ENCODE measurements at regions not wholly inside any gene's neighbourhood (a gene's known extent, or its start where the extent isn't known, plus 50 kb on each side); places are given as distances from the start of the nearest gene placed in this dataset.
"Not testable (repeated sequence)": the region's sequence is repeated elsewhere in the genome, so short reads cannot be mapped to it uniquely, and the experiment has no call there.

DNA sequence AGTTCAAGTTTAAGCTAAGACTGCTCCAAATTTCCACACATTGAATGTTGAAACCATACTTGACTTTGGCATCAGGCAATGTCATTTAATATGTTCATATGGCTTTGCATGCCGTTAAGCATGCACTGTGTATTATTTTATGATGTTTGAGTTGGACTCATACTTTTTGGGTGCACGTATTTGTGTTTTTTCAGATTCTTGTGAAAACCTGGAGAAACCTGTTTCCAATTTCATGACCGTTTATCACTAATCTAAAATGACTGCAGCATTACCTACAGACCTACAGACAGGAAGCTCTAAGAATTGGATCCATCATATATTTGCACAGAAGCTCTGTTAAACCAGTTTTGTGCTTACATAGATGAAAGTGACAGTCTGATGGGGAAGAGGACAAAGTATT, 1093.0 kb upstream of the INTU start:
- no peak for DNase-seq

DNA sequence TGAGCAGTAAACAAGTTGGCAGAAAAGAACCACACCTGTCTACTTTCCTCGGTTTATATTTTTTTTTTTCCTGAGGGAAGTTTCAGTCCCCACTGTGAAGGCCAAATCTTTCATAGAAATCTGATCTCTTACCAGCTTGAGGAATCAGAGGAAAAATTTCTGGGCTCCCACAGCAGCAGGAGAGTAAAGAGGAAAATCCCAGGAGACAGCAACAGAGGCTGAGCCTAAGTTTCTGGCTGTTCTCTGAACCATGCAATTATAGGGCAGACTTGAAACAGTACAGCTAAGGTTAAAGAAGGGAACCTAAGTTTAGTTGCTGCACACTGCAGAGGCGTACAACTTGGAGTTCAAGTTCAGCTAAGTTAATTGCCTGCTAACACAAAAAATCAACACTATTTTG, 1090.9 kb upstream of the INTU start:
- no peak for DNase-seq

DNA sequence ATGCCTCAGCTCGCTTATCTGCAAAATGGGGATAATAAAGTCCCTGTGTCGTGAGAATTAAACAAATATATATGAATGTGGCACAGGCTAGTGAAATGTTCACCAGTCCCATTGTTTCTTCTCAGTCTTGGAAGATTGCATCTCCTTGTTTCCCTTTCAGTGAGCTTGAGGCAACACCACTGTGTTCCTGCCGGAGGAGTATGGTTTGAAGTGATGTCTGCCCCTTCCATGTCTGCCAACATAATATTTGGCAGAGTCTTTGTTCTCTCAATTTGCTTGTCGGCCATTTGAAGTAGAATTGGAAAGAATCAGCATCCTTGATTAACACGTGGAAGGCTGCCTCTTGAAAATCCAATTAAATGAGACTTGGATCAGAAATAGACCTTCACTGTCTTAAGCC, 1088.5 kb upstream of the INTU start:
- DNase-seq = peak in 1 of 3 experiments; percentile 8

DNA sequence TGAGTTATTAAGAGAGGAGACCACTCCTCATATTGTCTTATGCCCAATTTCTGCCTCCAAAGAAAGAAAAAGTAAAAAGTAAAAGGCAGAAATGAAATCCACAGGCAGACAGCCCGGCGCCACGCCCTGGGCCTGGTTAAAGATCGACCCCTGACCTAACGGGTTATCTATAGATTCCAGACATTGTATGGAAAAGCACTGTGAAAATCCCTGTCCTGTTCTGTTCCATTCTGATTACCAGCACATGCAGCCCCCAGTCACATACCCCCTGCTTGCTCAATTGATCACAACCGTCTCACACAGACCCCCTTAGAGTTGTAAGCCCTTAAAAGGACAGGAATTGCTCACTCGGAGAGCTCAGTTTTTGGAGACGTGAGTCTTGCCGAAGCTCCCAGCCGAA, 1086.6 kb upstream of the INTU start:
- DNase-seq = not testable (repeated sequence)

DNA sequence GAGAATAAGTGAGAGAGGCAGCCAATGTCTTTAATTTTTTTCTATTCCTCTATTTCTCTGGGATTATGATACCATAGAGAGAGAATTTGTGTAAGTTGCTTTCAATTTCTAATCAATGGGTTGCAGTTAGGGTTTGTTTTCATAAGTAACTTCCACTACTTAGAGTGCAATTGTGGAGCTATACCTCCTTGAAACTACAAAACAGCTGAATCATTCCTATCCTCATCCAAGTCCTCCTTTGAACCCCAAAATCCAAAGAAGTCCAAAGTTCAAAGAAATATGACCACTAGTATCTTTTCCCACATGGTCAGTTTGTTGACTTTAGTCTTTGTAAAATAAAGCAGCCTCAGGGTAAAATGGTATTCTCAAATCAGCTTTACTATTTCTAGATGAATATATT, 1085.4 kb upstream of the INTU start:
- no peak for DNase-seq

DNA sequence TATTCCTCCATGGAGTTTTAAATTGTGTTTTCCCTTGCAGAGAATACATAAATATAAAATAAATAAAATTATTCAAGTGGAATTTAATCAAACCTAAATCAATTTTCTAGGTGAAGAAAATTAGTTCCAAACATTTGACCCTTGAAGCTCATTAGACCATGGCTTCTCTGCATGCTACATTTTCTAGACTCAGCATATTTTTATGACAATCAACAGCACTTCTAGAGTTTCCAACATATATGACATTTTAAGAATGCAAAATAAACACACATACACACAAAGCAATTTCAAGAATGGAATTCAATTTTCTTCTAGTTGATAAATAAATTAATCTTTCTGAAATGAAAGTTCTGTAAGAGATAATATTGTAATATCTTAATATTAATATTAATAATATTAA, 1083.9 kb upstream of the INTU start:
- no peak for DNase-seq

DNA sequence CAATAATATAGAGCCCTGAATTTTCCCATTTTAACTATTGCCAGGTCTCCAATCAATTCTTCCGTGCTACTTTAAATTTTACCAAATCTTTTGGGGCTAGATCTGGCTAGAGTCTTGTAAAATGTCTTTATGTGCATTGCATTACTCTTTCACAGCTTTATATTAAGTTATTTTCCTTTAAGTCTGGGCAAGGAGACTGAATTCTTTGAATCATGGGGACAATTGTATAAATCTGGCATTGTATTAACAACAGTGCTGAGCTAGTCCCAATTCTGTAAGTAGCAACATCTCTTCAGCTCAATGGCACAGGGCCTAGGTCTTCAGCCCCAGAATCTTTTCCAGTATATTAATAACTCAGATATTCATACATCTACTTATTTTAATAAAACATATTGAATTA, 1080.4 kb upstream of the INTU start:
- DNase-seq = no peak

DNA sequence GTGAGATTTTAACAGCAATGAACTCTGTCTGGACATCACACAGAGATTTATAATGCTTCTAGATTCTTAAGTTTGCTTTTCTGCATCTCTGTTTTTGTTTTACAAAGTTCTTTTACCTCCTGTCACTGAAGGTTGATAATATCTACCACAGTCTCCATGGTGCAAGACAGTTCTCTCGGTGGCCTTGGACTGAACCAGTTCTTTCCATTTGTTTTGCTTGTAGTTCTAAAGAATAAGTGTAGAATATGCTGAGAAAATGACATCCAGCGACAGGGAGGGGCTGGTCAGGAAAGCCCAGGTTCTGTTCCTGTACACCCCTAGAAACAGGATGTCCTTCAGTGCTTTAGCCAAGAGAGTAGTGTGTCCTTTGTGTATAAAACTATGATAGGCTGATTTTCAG, 1079.5 kb upstream of the INTU start:
- DNase-seq = no peak

DNA sequence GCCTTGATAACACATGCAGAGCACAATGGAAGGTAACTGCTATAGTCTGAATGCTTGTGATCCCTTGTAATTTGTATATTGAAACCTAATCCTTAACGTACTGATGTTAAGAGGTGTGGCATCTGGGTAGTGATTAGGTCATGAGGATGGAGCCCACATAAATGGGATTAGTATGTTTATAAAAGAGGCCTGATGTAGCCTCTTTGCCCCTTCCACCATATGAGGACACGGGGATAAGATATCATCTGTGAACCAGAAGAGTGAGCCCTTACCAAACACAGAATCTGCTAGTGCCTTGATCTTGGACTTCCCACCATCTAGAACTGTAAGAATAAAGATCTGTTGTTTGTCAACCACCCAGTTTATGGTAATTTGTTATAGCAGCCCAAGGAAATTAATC, 1074.2 kb upstream of the INTU start:
- no peak for DNase-seq

DNA sequence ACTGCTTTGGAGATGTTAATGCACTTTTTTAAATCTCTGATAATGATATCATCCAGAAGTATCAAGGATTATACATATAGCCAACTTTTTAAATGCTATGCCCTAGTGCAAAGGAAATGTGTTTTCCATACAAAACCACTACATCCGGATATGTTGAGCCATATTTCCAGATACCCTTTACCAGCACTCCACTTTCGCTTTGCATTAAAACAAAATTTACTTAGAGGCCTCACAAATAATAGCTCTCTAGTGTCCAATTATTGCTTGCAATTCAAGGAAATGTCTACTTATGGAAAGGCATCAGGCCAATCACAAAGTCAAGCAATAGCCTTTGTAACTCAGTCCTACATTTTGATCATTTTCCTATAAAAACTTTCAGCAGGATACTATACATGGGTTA, 1072.8 kb upstream of the INTU start:
- no peak for DNase-seq

DNA sequence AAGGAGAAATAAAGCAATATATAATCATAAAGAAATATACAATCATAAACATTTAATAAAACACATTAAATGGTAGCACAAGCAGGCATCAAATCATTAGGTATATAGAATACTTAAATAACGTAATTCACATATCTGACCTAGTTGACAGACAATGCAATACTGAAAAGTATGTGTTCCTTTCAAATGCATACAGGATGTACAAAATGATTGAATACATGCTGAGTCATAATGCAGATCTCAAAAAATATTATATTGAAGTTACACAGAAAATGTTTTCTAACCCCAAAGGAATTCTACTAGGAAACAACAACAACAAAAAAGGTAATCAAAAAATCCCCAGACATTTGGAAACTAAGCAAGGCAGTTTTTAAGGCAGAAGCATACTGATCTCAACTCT, 1072.0 kb upstream of the INTU start:
- no peak for DNase-seq

DNA sequence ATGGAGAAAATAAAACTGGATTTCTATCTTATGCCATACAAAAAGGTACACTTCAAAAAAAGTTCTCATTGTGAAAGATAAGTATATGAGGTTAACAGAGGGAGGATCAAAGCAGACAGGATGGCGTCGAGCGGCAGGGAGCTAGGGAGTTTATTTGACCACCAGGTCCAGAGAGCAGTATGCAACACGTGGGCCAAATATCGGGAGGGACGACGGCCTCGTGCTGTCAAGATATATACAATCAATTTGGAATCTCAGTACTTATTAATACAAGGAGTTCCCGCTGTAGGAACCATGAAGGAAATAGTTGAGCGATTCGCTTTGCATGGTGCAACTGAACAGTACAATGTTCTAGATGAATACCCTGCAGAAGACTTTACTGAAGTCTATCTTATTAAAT, 1069.4 kb upstream of the INTU start:
- DNase-seq = no peak

DNA sequence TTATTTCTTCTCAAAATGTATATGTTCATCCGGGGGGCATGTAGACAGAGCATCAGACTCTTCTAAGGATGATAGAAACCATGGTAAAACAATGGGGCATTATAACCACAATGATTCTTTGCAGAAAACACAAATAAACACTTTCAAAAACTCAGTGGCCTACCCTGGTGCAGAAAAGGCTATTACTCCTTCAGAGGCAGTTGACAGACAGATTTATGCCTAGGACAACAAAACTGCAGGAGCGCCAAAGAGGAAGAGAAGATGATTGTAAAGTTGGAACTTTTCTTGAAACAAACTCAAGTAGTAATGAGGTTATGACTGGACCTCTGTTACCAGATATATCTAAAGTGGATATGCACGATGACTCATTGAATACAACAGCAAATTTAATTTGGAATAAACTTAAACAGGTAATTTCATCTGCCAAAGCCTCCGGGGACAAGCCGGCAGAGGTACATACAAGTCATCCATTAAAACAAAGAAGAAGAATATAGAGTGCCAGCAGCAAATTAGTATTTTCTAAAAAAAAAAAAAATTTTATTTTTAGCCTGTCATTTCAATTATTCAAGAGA, 1068.4 kb upstream of the INTU start:
- DNase-seq = no peak

DNA sequence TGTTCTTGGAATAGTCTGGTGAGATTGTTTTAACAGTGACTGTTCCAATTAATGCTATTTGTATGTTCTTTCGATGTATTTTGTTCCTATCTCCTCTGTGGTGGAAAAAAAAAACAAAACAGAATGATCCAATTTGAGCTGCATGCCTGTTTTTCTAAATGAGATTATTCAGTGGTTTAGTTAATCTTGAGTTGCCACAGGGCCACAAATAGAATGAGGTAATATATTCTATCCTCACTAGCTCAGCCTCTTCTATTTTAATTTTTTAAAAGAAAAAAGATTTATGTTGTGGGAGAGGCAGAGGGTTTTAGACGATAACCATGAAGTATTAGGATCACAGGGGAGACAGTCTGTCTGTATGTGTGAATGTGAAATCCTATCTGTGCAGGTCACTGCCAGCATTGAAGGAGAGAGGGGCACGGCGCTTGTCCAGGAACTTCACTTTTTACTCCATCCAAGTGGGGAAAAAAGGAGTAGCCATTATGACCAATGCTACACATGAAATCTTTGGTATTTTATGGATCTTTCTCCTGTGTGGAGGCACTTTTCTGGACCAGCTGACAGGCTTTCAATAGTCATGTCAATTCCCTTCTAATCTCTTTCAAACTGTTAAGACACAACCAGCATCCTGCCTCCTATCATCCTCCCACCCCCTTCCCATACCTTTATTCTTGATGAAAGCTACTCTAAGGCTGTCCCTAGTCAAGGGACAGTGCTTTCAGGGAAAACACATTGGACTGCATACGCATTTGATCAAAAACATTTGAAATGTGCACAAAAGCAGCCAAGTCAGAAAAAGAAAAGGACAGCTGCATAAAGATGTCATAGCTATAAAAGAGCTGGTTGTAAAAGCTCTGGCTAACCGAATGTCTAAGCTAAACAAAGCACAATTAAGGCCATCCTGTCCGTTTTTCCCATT, 1063.8 kb upstream of the INTU start:
- DNase-seq = no peak

DNA sequence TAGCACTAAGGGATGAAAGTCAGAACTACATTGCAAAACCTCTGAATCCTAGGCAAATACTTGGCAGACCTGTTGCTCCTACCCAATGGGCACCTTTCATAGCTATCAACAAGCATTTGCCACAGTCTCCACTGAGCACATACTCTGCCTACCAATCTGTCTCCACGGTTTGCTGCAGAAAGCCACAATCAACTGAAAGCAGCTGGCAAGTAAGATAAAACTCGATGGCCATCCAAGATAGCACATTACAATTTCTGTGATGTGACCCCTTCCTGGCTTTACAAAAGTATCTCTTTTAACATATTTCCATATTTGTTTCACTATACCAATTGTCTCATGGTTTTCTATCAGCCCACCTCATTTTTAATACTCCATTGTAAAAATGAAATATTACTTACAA, 1060.5 kb upstream of the INTU start:
- no peak for DNase-seq

DNA sequence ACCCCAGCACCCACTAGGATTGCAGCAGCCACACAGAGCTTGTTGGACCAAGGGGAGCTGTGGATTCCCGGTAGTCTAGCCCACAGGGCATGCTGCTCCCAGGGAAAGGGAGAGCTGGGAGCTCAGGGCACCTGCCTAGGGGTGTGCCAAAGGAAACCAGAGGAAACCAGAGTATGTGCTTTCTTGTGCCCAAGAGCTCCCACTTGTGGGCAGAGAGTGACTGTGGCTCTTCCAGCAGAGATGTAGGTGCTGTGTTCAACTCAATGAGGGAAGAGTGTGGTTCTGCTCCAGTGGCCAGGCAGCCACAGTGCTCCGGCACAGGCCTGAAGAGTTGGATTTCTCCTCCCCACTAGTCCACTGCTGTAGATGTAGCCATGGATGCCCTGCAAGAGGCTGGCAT, 1050.0 kb upstream of the INTU start:
- DNase-seq = peak in 1 of 3 experiments; percentile 11

DNA sequence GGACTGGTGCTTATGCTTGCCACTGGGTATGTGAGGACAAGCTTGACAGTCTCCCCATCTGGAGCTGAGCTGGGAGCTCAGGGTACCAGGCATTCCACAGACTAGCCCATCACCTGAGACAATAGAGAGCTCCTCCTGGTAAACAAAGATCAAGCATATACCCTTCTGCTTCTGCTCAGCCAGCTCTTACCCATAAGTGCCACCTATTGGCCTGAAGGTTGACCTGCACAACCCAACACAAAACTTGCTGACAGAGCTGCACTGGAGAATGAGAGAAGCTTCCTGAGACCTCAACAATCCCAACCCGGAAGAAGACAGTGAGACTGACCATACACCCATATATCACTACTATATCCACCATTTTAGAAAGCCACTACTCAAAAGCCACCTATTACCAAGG, 1049.2 kb upstream of the INTU start:
- peak in 1 of 3 experiments; percentile 16 for DNase-seq

DNA sequence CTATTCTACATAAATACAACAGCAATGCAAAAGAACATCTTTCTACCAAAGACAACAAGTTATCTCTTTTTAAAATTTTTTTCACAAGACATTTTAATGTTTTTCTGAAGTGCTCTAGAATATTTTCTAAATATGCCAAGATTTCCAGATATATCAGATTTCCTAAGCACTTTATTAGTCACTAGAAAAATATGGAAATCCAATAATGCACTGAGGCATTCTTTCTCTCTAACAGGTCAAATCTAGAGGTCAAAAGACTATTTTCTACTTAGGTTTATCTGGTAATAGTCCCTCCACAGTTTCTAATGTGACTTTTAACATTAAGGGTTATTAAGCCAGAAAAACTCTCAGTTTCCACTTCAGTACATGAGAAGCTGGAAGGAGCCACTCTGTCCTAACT, 1041.2 kb upstream of the INTU start:
- no peak for DNase-seq

DNA sequence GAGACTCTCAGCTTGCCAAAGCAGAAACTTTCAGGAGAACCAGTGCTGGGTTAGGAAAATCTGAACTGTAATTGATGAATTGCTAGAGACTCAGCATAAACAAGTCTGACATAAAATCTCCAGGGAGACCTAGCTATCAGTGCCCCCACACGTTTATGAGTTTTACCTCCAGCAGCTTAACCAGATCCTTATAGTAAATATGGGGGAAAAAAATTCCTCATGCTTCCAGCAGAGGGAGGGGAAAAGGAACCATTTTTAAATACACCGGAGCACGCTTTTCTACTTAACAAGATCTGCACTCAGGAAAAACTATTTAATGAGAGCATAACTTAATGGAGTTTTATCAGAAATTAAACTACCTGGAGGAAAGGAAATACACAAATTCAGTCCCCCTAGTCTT, 1040.7 kb upstream of the INTU start:
- DNase-seq = no peak

DNA sequence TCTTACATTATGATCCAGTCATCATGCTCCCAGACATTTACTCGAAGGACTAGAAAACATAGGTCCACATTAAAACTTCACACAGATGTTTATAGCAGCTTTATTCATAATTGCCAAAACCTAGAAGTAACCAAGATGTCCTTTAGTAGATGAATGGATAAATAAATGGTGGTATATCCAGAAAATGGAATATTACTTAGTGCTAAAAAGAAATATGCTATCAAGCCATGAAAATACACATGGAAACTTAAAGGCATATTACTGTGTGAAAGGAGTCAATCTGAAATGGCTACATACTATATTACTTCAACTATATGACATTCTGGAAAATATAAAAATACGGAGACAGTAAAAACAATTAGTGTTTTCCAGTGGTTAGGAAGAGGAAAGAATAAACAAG, 1039.1 kb upstream of the INTU start:
- DNase-seq = no peak

DNA sequence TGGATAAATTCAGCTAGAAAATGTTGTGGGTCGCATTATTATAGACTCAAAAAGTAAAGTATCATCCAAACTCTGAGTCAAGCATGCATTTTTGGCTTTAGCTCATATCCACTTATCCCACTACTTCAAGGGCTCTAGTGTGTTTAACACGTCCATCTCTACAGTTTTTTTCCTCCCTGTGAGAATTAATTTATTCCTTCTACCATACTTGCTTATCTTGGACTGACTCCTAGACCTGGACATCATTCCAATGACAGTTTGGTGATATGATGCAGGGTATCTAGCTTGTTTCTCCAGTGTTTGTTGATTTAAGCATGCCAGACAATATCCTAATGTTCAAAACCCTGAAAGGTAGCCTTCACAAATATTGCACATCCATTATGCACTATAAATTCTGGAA, 1037.1 kb upstream of the INTU start:
- peak in 1 of 3 experiments; percentile 26 for DNase-seq

DNA sequence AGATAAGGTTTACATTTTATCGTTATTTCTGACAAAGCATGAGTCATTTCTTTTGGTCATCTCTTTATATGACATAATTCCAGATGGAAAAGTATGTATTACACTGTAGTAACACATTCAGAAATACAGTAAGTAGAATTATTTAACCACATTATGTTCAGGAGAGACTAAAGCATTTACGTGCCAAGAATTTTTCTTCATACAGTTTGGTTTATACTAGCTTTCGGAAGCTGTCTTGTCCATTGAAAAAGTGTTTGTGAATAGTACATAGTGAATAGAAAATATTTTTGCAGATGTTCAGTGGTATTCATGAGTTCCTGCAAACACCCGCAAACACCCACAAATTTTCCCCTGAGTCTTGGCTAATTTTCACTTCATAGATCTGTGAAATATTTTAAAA, 1033.0 kb upstream of the INTU start:
- no peak for DNase-seq

DNA sequence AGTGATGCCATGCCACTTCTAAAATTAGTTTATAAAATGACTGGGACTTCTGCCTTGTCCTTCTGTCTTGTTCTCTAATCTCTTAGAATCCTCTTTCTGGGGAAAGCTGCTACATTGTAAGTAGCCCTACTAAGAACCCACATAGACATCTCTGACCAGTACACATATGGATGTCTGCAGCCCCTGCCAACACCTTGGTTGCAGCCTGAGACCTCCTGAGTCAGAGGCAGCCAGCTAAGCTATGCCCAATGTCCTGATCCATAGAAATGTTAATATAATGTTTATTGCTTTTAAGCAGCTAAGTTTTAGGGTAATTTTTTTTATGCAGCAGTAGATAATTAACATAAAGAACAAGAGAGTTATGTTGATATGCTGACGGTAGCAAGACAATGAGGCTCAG, 1029.5 kb upstream of the INTU start:
- no peak for DNase-seq

DNA sequence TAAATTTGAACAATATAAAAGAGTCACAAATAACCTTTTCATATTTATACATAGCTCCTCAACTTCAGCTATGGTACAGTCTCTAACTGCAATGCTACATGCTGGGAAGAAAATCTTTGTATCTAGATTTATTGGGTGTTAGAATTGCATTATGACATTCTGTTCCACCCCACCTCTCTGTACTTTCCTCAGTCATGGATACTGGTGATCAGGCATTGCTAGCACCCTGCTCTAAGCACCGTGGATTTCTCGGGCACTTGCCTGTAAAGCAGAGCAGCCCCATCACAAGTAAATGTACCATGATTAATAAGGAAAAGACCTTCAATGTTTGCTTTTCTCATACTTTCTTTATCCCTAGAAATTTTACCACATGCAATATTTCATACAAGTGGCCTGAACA, 1028.9 kb upstream of the INTU start:
- DNase-seq = no peak

Measured in NCI-H1417 (cell line).